ENCODE measurements at regions not wholly inside any gene's neighbourhood (a gene's known extent, or its start where the extent isn't known, plus 50 kb on each side); places are given as distances from the start of the nearest gene placed in this dataset.

GRCh38 chr2:107684421-107684820 is 142.3 kb upstream of the RGPD4 start:
- H3K4me2 ChIP-seq (ENCODE audit: insufficient read depth, low read length): no peak overlapping the region
- no peaks in the 10 kb centered on the region for H3K9me3 ChIP-seq (replicated peaks; ENCODE audit: control insufficient read depth, insufficient read depth, low read depth, low read length)
- H3K27me3 ChIP-seq (ENCODE audit: control insufficient read depth in 2 of 2, insufficient read depth in 2 of 2, low read length in 2 of 2): no peaks in the 10 kb centered on the region
- no peaks in the 10 kb centered on the region for H3K79me2 ChIP-seq (ENCODE audit: control insufficient read depth, insufficient read depth, low read length)
- no peaks in the 10 kb centered on the region; the same call in 1 of the 2 replicates for H4K20me1 ChIP-seq (replicated peaks; ENCODE audit: control insufficient read depth, insufficient read depth, low read length)
- FAIRE-seq: no peak
- peaks cover 2% of the 10 kb centered on the region for H3K9me1 ChIP-seq (ENCODE audit: control insufficient read depth, insufficient read depth, low read length)
- TF ChIP-seq NR3C1 (CRISPR knock-in tag; IDR thresholded peaks at IDR 0.05) (no peak), SMAD2 (IDR thresholded peaks at IDR 0.05; ENCODE audit: low read depth, low read length) (no peak), RHOXF2B (CRISPR knock-in tag; conservative IDR thresholded peaks at IDR 0.05) (no peak), MEIS2 (IDR thresholded peaks at IDR 0.05; ENCODE audit: partially characterized antibody) (no peak), SIN3A (IDR thresholded peaks at IDR 0.05; ENCODE audit: borderline replicate concordance in 2 of 2, control insufficient read depth in 1 of 2, low read depth in 2 of 2, low read length in 2 of 2) (no peak), MAX (CRISPR knock-in tag; IDR thresholded peaks at IDR 0.05) (no peak), RUNX1 (IDR thresholded peaks at IDR 0.05; ENCODE audit: low read depth) (no peak), POLR2AphosphoS2 (IDR thresholded peaks at IDR 0.05; ENCODE audit: low read length) (no peak), GTF2E2 (tag; IDR thresholded peaks at IDR 0.05) (no peak), ZNF277 (CRISPR knock-in tag; IDR thresholded peaks at IDR 0.05; ENCODE audit: borderline replicate concordance) (no peak), MED1 (CRISPR knock-in tag; IDR thresholded peaks at IDR 0.05; ENCODE audit: borderline replicate concordance) (no peak), ARHGAP35 (IDR thresholded peaks at IDR 0.05; ENCODE audit: partially characterized antibody) (no peak), ZNF668 (CRISPR knock-in tag; IDR thresholded peaks at IDR 0.05) (no peak), ARID1B (IDR thresholded peaks at IDR 0.05) (no peak), ZNF184 (CRISPR knock-in tag; IDR thresholded peaks at IDR 0.05) (no peak), CHAMP1 (IDR thresholded peaks at IDR 0.05) (no peak)
- 51% methylated on average over 4 of the region's 4 CpGs for WGBS (ENCODE audit: insufficient coverage, low coverage, missing lambda C conversion rate)
- H2AFZ ChIP-seq (ENCODE audit: low read depth, low read length): no peak overlapping the region
- no peak for DNase-seq (ENCODE audit: extremely low read depth in 1 of 4, low spot score in 3 of 4)
- H3K36me3 ChIP-seq (ENCODE audit: control insufficient read depth, insufficient read depth, low read length): peaks cover 13% of the 10 kb centered on the region; the same call in 2 of the 3 replicates
- CTCF ChIA-PET (ENCODE audit: low intra/inter-chr PET ratio): no interaction called here
- no peak for ATAC-seq
- H3K4me1 ChIP-seq (replicated peaks in 1 of 2; ENCODE audit: control insufficient read depth in 2 of 2, insufficient read depth in 2 of 2, low read length in 2 of 2): no peaks in the 10 kb centered on the region
- no TSS peak for BruUV-seq (replicated peaks)
- in situ Hi-C loops (cut with MboI) (no loop called here), intact Hi-C loops (cut with micrococcal nuclease) (no loop called here)
- no peak overlapping the region for H3K9ac ChIP-seq (ENCODE audit: insufficient read depth in 1 of 2, low read depth in 2 of 2, low read length in 2 of 2)
- no peak overlapping the region for H3K27ac ChIP-seq (ENCODE audit: extremely low read depth, low read depth, low read length)
- POLR2A ChIA-PET: no interaction called here
- no peak overlapping the region for H3K4me3 ChIP-seq

Measured in K562 (cell line).